UCSD-AML1 (cell line): ENCODE measurements at regions not wholly inside any gene's neighbourhood (a gene's known extent, or its start where the extent isn't known, plus 50 kb on each side); places are given as distances from the start of the nearest gene placed in this dataset.

Experiments
- DNase-seq: peaks from one replicate; lab custom pipeline; 2025; ENCODE audit not compliant: unreplicated experiment; lab: John Stamatoyannopoulos, UW

- DNase-seq, result no peak
Measured at GRCh38 chr12:28814246-28814645, 334.8 kb upstream of the FAR2 start.

- DNase-seq, result no peak
Measured at GRCh38 chr12:28817524-28817923, 331.6 kb upstream of the FAR2 start.

GRCh38 chr12:28824193-28824846, 324.8 kb upstream of the FAR2 start:
- DNase-seq, result no peak

GRCh38 chr12:28824849-28825248, 324.2 kb upstream of the FAR2 start:
- DNase-seq, result no peak

- no peak for DNase-seq
Measured at GRCh38 chr12:28826766-28827165, 322.3 kb upstream of the FAR2 start.

- DNase-seq, result no peak
Measured at GRCh38 chr12:28827861-28828260, 321.2 kb upstream of the FAR2 start.

GRCh38 chr12:28828318-28828717, 320.8 kb upstream of the FAR2 start:
- DNase-seq, result no peak

GRCh38 chr12:28830491-28830890, 318.6 kb upstream of the FAR2 start:
- no peak for DNase-seq

GRCh38 chr12:28844718-28845117, 304.4 kb upstream of the FAR2 start:
- DNase-seq, result no peak

GRCh38 chr12:28851781-28852180, 297.3 kb upstream of the FAR2 start:
- no peak for DNase-seq

GRCh38 chr12:28855761-28856310, 293.2 kb upstream of the FAR2 start:
- DNase-seq, result no peak

GRCh38 chr12:28857369-28857768, 291.7 kb upstream of the FAR2 start:
- no peak for DNase-seq

GRCh38 chr12:28859551-28859950, 289.5 kb upstream of the FAR2 start:
- no peak for DNase-seq

GRCh38 chr12:28865776-28866175, 283.3 kb upstream of the FAR2 start:
- no peak for DNase-seq

GRCh38 chr12:28866296-28866695, 282.8 kb upstream of the FAR2 start:
- no peak for DNase-seq

GRCh38 chr12:28866715-28867503, 282.2 kb upstream of the FAR2 start:
- DNase-seq, result no peak

- no peak for DNase-seq
Measured at GRCh38 chr12:28868414-28868813, 280.7 kb upstream of the FAR2 start.

- no peak for DNase-seq
Measured at GRCh38 chr12:28869197-28869596, 279.9 kb upstream of the FAR2 start.

GRCh38 chr12:28870839-28871440, 278.1 kb upstream of the FAR2 start:
- no peak for DNase-seq

GRCh38 chr12:28872654-28873268, 276.3 kb upstream of the FAR2 start:
- DNase-seq, result peak; percentile 9

- no peak for DNase-seq
Measured at GRCh38 chr12:28874758-28875157, 274.3 kb upstream of the FAR2 start.
